A673 (cell line): ENCODE measurements at regions not wholly inside any gene's neighbourhood (a gene's known extent, or its start where the extent isn't known, plus 50 kb on each side); places are given as distances from the start of the nearest gene placed in this dataset.

Experiments used
- BruUV-seq: library from RNA; stranded (reverse); fragments of 400-500 nt; replicated peaks from 2 replicates; lab custom pipeline; 2021; lab: Mats Ljungman, UMichigan
- CTCF ChIA-PET: fragments of 300-600 bp; sonication (Branson Sonifier 250); formaldehyde crosslinking; loops from one replicate; lab custom pipeline; 2022; ENCODE audit warnings: antibody characterized with exemption; lab: Charles Lee
- POLR2A ChIA-PET: fragments of 300-600 bp; sonication (Branson Sonifier 250); formaldehyde crosslinking; loops from one replicate; lab custom pipeline; 2022; ENCODE audit warnings: antibody characterized with exemption; ENCODE audit not compliant: low non-redundant PET; lab: Charles Lee
- DNase-seq: peaks from one replicate; pipeline ENCODE4 v3.0.0-alpha.2; 2015; ENCODE audit warnings: low spot score
- H3K27ac ChIP-seq: fragments of 200-600 bp; sonication (generic); 2 replicates; pipeline ENCODE4 v1.5.1; 2016; ENCODE audit warnings: mixed run types, low read depth, mild to moderate bottlenecking, mixed read lengths, antibody characterized with exemption, low read length; ENCODE audit not compliant: poor library complexity, severe bottlenecking
- H3K27me3 ChIP-seq: fragments of 200-600 bp; sonication (generic); replicated peaks from 2 replicates; pipeline ENCODE4 v1.6.1; 2017; ENCODE audit warnings: mixed run types, low read depth, mild to moderate bottlenecking, mixed read lengths, antibody characterized with exemption, low read length; ENCODE audit not compliant: insufficient read depth, poor library complexity
- H3K36me3 ChIP-seq: fragments of 200-600 bp; sonication (generic); 2 replicates; pipeline ENCODE4 v1.6.1; 2016; ENCODE audit warnings: mixed run types, mild to moderate bottlenecking, mixed read lengths, antibody characterized with exemption, low read length; ENCODE audit not compliant: insufficient read depth, poor library complexity, severe bottlenecking
- H3K4me1 ChIP-seq: fragments of 200-600 bp; sonication (generic); 2 replicates; pipeline ENCODE4 v1.6.1; 2017; ENCODE audit warnings: mixed run types, mild to moderate bottlenecking, mixed read lengths, antibody characterized with exemption, low read length; ENCODE audit not compliant: insufficient read depth, poor library complexity, severe bottlenecking
- H3K4me3 ChIP-seq: fragments of 200-600 bp; sonication (generic); 2 replicates; pipeline ENCODE4 v1.5.1; 2016; ENCODE audit warnings: low read depth, mixed run types, mild to moderate bottlenecking, mixed read lengths, low read length; ENCODE audit not compliant: poor library complexity, severe bottlenecking
- H3K9me3 ChIP-seq: fragments of 200-600 bp; sonication (generic); 2 replicates; pipeline ENCODE4 v1.6.1; 2016; ENCODE audit warnings: mixed run types, low read depth, mild to moderate bottlenecking, mixed read lengths, antibody characterized with exemption, low read length; ENCODE audit not compliant: poor library complexity, severe bottlenecking
- EZH2 ChIP-seq: fragments of 200-600 bp; sonication (generic); IDR thresholded peaks from 2 replicates; pipeline ENCODE4 v1.6.1; 2017; ENCODE audit warnings: borderline replicate concordance, low read depth, mild to moderate bottlenecking, mixed read lengths, antibody characterized with exemption, low read length; ENCODE audit not compliant: poor library complexity, severe bottlenecking
- intact Hi-C: fragments of 100-400 bp; cut with micrococcal nuclease; formaldehyde crosslinking; loops from one replicate; pipeline ENCODE4 v1.10.0; 2022; ENCODE audit not compliant: unreplicated experiment
- TF ChIP-seq, protein P1 (sequence below): fragments of 300-800, 200-600 bp; sonication (generic); conservative IDR thresholded peaks from 2 replicates; pipeline ENCODE4 v1.5.1; 2017; ENCODE audit warnings: low read depth, mild to moderate bottlenecking, antibody characterized with exemption, low read length, moderate library complexity, mixed read lengths

GRCh38 chr12:98208816-98209215 lies 306.6 kb upstream of the TMPO start:
- Histone ChIP-seq H3K36me3 (no peaks in the 10 kb centered on the region), H3K9me3 (no peaks in the 10 kb centered on the region), H3K4me1 (no peaks in the 10 kb centered on the region), H3K27ac (no peak overlapping the region), H3K27me3 (no peaks in the 10 kb centered on the region), H3K4me3 (no peak overlapping the region)
- TF ChIP-seq EZH2 = no peak
- TF ChIP-seq, protein P1, sequence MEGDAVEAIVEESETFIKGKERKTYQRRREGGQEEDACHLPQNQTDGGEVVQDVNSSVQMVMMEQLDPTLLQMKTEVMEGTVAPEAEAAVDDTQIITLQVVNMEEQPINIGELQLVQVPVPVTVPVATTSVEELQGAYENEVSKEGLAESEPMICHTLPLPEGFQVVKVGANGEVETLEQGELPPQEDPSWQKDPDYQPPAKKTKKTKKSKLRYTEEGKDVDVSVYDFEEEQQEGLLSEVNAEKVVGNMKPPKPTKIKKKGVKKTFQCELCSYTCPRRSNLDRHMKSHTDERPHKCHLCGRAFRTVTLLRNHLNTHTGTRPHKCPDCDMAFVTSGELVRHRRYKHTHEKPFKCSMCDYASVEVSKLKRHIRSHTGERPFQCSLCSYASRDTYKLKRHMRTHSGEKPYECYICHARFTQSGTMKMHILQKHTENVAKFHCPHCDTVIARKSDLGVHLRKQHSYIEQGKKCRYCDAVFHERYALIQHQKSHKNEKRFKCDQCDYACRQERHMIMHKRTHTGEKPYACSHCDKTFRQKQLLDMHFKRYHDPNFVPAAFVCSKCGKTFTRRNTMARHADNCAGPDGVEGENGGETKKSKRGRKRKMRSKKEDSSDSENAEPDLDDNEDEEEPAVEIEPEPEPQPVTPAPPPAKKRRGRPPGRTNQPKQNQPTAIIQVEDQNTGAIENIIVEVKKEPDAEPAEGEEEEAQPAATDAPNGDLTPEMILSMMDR = no peak
- ChIA-PET CTCF (no interaction called here), POLR2A (no interaction called here)
- no peak for DNase-seq
- no TSS peak for BruUV-seq
- intact Hi-C loops = no loop called here

GRCh38 chr12:98211909-98212695 lies 303.3 kb upstream of the TMPO start:
- intact Hi-C loops = no loop called here
- no peak for DNase-seq
- Histone ChIP-seq H3K27ac (no peak overlapping the region), H3K4me1 (no peaks in the 10 kb centered on the region), H3K9me3 (no peaks in the 10 kb centered on the region), H3K27me3 (no peaks in the 10 kb centered on the region), H3K36me3 (no peaks in the 10 kb centered on the region), H3K4me3 (no peak overlapping the region)
- CTCF ChIA-PET = no interaction called here
- POLR2A ChIA-PET = no interaction called here
- BruUV-seq = no TSS peak
- TF ChIP-seq, protein P1 = no peak
- TF ChIP-seq EZH2 = no peak

DNA sequence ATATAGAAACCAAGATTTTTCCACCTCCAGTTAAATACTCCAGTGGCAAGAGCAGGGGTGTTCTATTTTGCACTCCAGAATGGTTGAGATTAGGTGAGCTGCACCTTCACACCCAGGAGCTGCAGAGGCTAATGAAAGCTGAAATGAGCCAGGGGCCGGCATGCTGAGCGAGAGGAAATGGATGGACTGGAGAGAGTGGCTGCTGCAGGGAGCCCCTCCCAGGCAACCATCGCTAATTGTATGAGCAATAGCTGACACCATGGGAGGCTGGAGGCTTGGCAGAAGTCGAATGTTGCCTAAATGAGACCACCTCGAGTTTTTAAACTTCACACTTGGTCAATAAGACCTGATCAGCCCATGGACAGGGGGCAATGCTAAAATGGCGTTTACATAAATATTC lies 301.8 kb upstream of the TMPO start:
- TF ChIP-seq EZH2 = no peak
- TF ChIP-seq, protein P1 = no peak
- POLR2A ChIA-PET = no interaction called here
- Histone ChIP-seq H3K9me3 (no peaks in the 10 kb centered on the region), H3K27ac (no peak overlapping the region), H3K27me3 (no peaks in the 10 kb centered on the region), H3K4me1 (no peaks in the 10 kb centered on the region), H3K36me3 (no peaks in the 10 kb centered on the region), H3K4me3 (no peak overlapping the region)
- DNase-seq = peak; percentile 37
- intact Hi-C loops = no loop called here
- no TSS peak for BruUV-seq
- CTCF ChIA-PET = interaction anchor here (0.6 kb wide), 1 partner anchor 189 kb away, joined by 3 read pairs; no protein-coding TSS in a partner anchor
